HG03565 (cell line): ENCODE measurements at regions not wholly inside any gene's neighbourhood (a gene's known extent, or its start where the extent isn't known, plus 50 kb on each side); places are given as distances from the start of the nearest gene placed in this dataset.
"Not testable (repeated sequence)": the region's sequence is repeated elsewhere in the genome, so short reads cannot be mapped to it uniquely, and the experiment has no call there.

Experiments
- ATAC-seq: cut with Tn5 transposase; IDR thresholded peaks from one replicate; pipeline ENCODE4 v1.9.1; 2021; ENCODE audit warnings: mild to moderate bottlenecking, moderate library complexity; ENCODE audit not compliant: unreplicated experiment

GRCh38 chr18:6521803-6522418, 107.2 kb upstream of the L3MBTL4 start:
- ATAC-seq = peak; percentile 75

- ATAC-seq = no peak
Observed at GRCh38 chr18:6525604-6526003, 110.9 kb upstream of the L3MBTL4 start.

- peak; percentile 85 for ATAC-seq
Observed at GRCh38 chr18:6537475-6537874, 122.8 kb upstream of the L3MBTL4 start.

- not testable (repeated sequence) for ATAC-seq
Observed at GRCh38 chr18:6541131-6541679, 126.5 kb upstream of the L3MBTL4 start.

- no peak for ATAC-seq
Observed at GRCh38 chr18:6542296-6542695, 127.6 kb upstream of the L3MBTL4 start.

GRCh38 chr18:6543330-6543908, 128.7 kb upstream of the L3MBTL4 start:
- no peak for ATAC-seq

GRCh38 chr18:6546229-6546628, 131.5 kb upstream of the L3MBTL4 start:
- ATAC-seq = no peak

GRCh38 chr18:6547476-6547875, 132.8 kb upstream of the L3MBTL4 start:
- ATAC-seq = no peak

GRCh38 chr18:6553234-6553900, 138.7 kb upstream of the L3MBTL4 start:
- ATAC-seq = no peak

GRCh38 chr18:6557057-6557769, 142.5 kb upstream of the L3MBTL4 start:
- no peak for ATAC-seq

- ATAC-seq = no peak
Observed at GRCh38 chr18:6557770-6558248, 143.1 kb upstream of the L3MBTL4 start.

- no peak for ATAC-seq
Observed at GRCh38 chr18:6558446-6559156, 143.9 kb upstream of the L3MBTL4 start.

- no peak for ATAC-seq
Observed at GRCh38 chr18:6559296-6559695, 144.6 kb upstream of the L3MBTL4 start.

GRCh38 chr18:6561016-6561415, 146.3 kb upstream of the L3MBTL4 start:
- ATAC-seq = no peak

- no peak for ATAC-seq
Observed at GRCh38 chr18:6561420-6561861, 146.7 kb upstream of the L3MBTL4 start.

- ATAC-seq = no peak
Observed at GRCh38 chr18:6561862-6562291, 147.2 kb upstream of the L3MBTL4 start.

GRCh38 chr18:6563896-6564295, 149.2 kb upstream of the L3MBTL4 start:
- ATAC-seq = no peak

GRCh38 chr18:6564950-6565814, 150.5 kb upstream of the L3MBTL4 start:
- no peak for ATAC-seq

GRCh38 chr18:6565815-6566081, 151.0 kb upstream of the L3MBTL4 start:
- no peak for ATAC-seq
